ENCODE measurements at regions not wholly inside any gene's neighbourhood (a gene's known extent, or its start where the extent isn't known, plus 50 kb on each side); places are given as distances from the start of the nearest gene placed in this dataset.
"Not testable (repeated sequence)": the region's sequence is repeated elsewhere in the genome, so short reads cannot be mapped to it uniquely, and the experiment has no call there.

GRCh38 chr12:8320791-8321370 lies 93.5 kb upstream of the FAM90A1 start:
- not testable (repeated sequence) for H2AFZ ChIP-seq (replicated peaks); H3K36me3 ChIP-seq; H3K4me3 ChIP-seq; H3K4me2 ChIP-seq; DNase-seq (ENCODE audit: low spot score); H3K27ac ChIP-seq; H3K79me2 ChIP-seq (ENCODE audit: low read depth); H3K9me3 Mint-ChIP-seq; H3F3A ChIP-seq (ENCODE audit: low read depth); H3K27me3 Mint-ChIP-seq (ENCODE audit: insufficient read depth, low read depth); H3K9me3 ChIP-seq (ENCODE audit: low read depth); H3K36me3 Mint-ChIP-seq; H3K9ac ChIP-seq; H3K4me1 ChIP-seq; H4K20me1 ChIP-seq (ENCODE audit: low read depth); H3K27me3 ChIP-seq
- Mint-ChIP-seq H3K4me3 (peak overlapping the region; percentile 76), H3K27ac (peak overlapping the region; percentile 95), H3K4me1 (peaks cover 36% of the 10 kb centered on the region)

GRCh38 chr12:8325145-8325839 lies 97.9 kb upstream of the FAM90A1 start:
- H3F3A ChIP-seq (ENCODE audit: low read depth); H3K36me3 Mint-ChIP-seq; H3K4me3 Mint-ChIP-seq; H3K79me2 ChIP-seq (ENCODE audit: low read depth); H3K9me3 Mint-ChIP-seq; H3K27me3 Mint-ChIP-seq (ENCODE audit: insufficient read depth, low read depth); H3K27me3 ChIP-seq; H3K9ac ChIP-seq; DNase-seq (ENCODE audit: low spot score); H3K4me2 ChIP-seq; H3K9me3 ChIP-seq (ENCODE audit: low read depth); H4K20me1 ChIP-seq (ENCODE audit: low read depth); H2AFZ ChIP-seq (replicated peaks); H3K4me3 ChIP-seq; H3K27ac ChIP-seq; H3K27ac Mint-ChIP-seq; H3K36me3 ChIP-seq; H3K4me1 ChIP-seq: not testable (repeated sequence)
- H3K4me1 Mint-ChIP-seq, result peaks cover 31% of the 10 kb centered on the region

DNA sequence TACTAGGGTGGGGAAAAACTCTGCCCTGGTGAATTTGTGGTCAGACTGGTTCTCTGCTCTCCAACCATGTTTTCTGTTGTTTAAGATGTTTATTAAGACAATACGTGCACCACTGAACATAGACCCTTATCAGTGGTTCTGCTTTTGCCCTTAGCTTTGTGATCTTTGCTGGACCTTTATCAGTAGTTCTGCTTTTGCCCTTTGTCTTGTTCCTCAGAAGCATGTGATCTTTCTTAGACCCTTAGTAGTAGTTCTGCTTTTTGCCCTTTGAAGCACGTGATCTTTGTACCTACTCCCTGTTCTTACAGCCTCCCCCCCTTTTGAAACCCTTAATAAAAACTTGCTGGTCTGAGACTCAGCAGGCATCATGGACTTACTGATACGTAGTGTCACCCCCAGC lies 101.4 kb upstream of the FAM90A1 start:
- not testable (repeated sequence) for H3K27ac Mint-ChIP-seq; H3K79me2 ChIP-seq (ENCODE audit: low read depth); H2AFZ ChIP-seq (replicated peaks); H3K4me3 ChIP-seq; H3K4me3 Mint-ChIP-seq; H3K9me3 Mint-ChIP-seq; H3F3A ChIP-seq (ENCODE audit: low read depth); H3K27me3 ChIP-seq; H3K36me3 ChIP-seq; H3K4me1 ChIP-seq; H3K4me2 ChIP-seq; H3K9me3 ChIP-seq (ENCODE audit: low read depth); H3K27ac ChIP-seq; H4K20me1 ChIP-seq (ENCODE audit: low read depth); H3K36me3 Mint-ChIP-seq; H3K27me3 Mint-ChIP-seq (ENCODE audit: insufficient read depth, low read depth); DNase-seq (ENCODE audit: low spot score); H3K9ac ChIP-seq; H3K4me1 Mint-ChIP-seq

- not testable (repeated sequence) for DNase-seq (ENCODE audit: low spot score); H3K4me2 ChIP-seq; H2AFZ ChIP-seq (replicated peaks); H3K27ac Mint-ChIP-seq; H3K27me3 ChIP-seq; H3K79me2 ChIP-seq (ENCODE audit: low read depth); H3K36me3 Mint-ChIP-seq; H3K4me1 Mint-ChIP-seq; H3K4me3 ChIP-seq; H3K9me3 ChIP-seq (ENCODE audit: low read depth); H4K20me1 ChIP-seq (ENCODE audit: low read depth); H3K9me3 Mint-ChIP-seq; H3K27ac ChIP-seq; H3K4me3 Mint-ChIP-seq; H3K9ac ChIP-seq; H3K27me3 Mint-ChIP-seq (ENCODE audit: insufficient read depth, low read depth); H3K36me3 ChIP-seq; H3K4me1 ChIP-seq; H3F3A ChIP-seq (ENCODE audit: low read depth)
Measured at GRCh38 chr12:8332373-8332772, 105.0 kb upstream of the FAM90A1 start.

GRCh38 chr12:8351073-8351472 lies 104.7 kb upstream of the CLEC6A start:
- not testable (repeated sequence) for H2AFZ ChIP-seq (replicated peaks); H3F3A ChIP-seq (ENCODE audit: low read depth); H3K36me3 ChIP-seq; H3K9me3 ChIP-seq (ENCODE audit: low read depth); H3K9me3 Mint-ChIP-seq; H3K27me3 ChIP-seq; H3K4me1 ChIP-seq; H3K79me2 ChIP-seq (ENCODE audit: low read depth); H3K4me3 ChIP-seq; H3K9ac ChIP-seq; H3K4me3 Mint-ChIP-seq; H4K20me1 ChIP-seq (ENCODE audit: low read depth); H3K27me3 Mint-ChIP-seq (ENCODE audit: insufficient read depth, low read depth); DNase-seq (ENCODE audit: low spot score); H3K27ac Mint-ChIP-seq; H3K4me2 ChIP-seq; H3K36me3 Mint-ChIP-seq; H3K4me1 Mint-ChIP-seq; H3K27ac ChIP-seq

DNA sequence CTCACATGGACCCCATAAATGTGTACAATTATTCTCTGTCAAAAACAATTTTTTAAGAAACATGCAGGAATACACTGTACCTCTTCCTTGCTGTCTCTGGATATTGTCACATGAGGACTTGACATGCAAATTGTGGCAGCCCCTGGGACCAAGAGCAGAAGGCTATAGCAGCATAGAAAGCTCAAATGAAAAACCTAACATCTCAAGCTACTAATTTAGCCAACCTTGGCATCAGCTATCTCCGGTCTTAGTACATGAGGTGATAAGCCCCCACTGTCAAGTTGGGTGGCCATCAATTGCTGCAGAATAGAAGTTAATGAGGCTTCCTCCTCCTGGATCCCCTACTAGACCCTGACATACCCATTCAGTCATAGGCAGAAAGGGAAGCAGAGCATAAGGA lies 101.0 kb upstream of the CLEC6A start:
- not testable (repeated sequence) for H3K27ac ChIP-seq; H3K4me2 ChIP-seq; H4K20me1 ChIP-seq (ENCODE audit: low read depth); H3K4me3 Mint-ChIP-seq; H3K27me3 ChIP-seq; H3K9me3 ChIP-seq (ENCODE audit: low read depth); DNase-seq (ENCODE audit: low spot score); H3K4me1 Mint-ChIP-seq; H3K79me2 ChIP-seq (ENCODE audit: low read depth); H2AFZ ChIP-seq (replicated peaks); H3K4me1 ChIP-seq; H3K27ac Mint-ChIP-seq; H3F3A ChIP-seq (ENCODE audit: low read depth); H3K36me3 Mint-ChIP-seq; H3K27me3 Mint-ChIP-seq (ENCODE audit: insufficient read depth, low read depth); H3K9me3 Mint-ChIP-seq; H3K9ac ChIP-seq; H3K36me3 ChIP-seq; H3K4me3 ChIP-seq

DNA sequence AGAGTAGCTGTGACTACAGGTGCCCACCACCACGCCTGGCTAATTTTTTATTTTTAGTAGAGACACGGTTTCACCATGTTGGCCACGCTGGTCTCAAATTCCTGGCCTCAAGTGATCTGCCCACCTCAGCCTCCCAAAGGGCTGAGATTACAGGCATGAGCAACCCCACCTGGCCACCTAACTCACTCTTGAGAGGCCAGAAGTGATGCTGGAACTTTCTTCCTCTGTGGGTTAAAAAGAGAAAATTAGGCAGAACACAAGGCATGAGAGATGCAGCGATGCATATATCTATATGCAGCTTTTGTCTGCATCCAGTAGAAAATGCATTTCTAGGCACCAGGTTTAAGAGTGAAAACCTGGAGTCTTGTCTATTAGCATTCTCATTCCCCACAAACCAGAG lies 100.2 kb upstream of the CLEC6A start:
- H3K27me3 Mint-ChIP-seq (ENCODE audit: insufficient read depth, low read depth); H3K4me1 Mint-ChIP-seq: not testable (repeated sequence)

More for the DNA sequence above, 100.2 kb upstream of the CLEC6A start:
- H3K27ac Mint-ChIP-seq; H3K9ac ChIP-seq; H3K9me3 ChIP-seq (ENCODE audit: low read depth); H3K9me3 Mint-ChIP-seq; H3K36me3 Mint-ChIP-seq; H3K36me3 ChIP-seq; H3K4me2 ChIP-seq; H3K4me1 ChIP-seq; H2AFZ ChIP-seq (replicated peaks); H3K27me3 ChIP-seq; H4K20me1 ChIP-seq (ENCODE audit: low read depth); H3K79me2 ChIP-seq (ENCODE audit: low read depth); H3K4me3 ChIP-seq; H3K4me3 Mint-ChIP-seq; H3K27ac ChIP-seq; H3F3A ChIP-seq (ENCODE audit: low read depth); DNase-seq (ENCODE audit: low spot score): not testable (repeated sequence)

Data from neural progenitor cell (in vitro differentiated cells).